ENCODE measurements at regions not wholly inside any gene's neighbourhood (a gene's known extent, or its start where the extent isn't known, plus 50 kb on each side); places are given as distances from the start of the nearest gene placed in this dataset.

- DNase-seq: no peak
- Mint-ChIP-seq H3K36me3 (no peaks in the 10 kb centered on the region), H3K4me3 (no peak overlapping the region), H3K27ac (no peak overlapping the region), H3K27me3 (peaks cover 13% of the 10 kb centered on the region), H3K9me3 (no peaks in the 10 kb centered on the region), H3K4me1 (peaks cover 13% of the 10 kb centered on the region)
Observed at GRCh38 chr2:128368437-128369107, 49.9 kb upstream of the HS6ST1 start.

GRCh38 chr2:128369108-128369555, 50.5 kb upstream of the HS6ST1 start:
- Mint-ChIP-seq H3K9me3 (no peaks in the 10 kb centered on the region), H3K4me1 (peaks cover 13% of the 10 kb centered on the region), H3K4me3 (no peak overlapping the region), H3K36me3 (no peaks in the 10 kb centered on the region), H3K27ac (no peak overlapping the region), H3K27me3 (peaks cover 13% of the 10 kb centered on the region)
- no peak for DNase-seq

- Mint-ChIP-seq H3K27ac (no peak overlapping the region), H3K9me3 (no peaks in the 10 kb centered on the region), H3K4me1 (peaks cover 13% of the 10 kb centered on the region), H3K27me3 (peaks cover 13% of the 10 kb centered on the region), H3K36me3 (no peaks in the 10 kb centered on the region), H3K4me3 (no peak overlapping the region)
- DNase-seq: no peak
Observed at GRCh38 chr2:128369602-128370467, 51.2 kb upstream of the HS6ST1 start.

- Mint-ChIP-seq H3K27me3 (peaks cover 10% of the 10 kb centered on the region), H3K9me3 (no peaks in the 10 kb centered on the region), H3K4me3 (no peak overlapping the region), H3K4me1 (peaks cover 13% of the 10 kb centered on the region), H3K36me3 (no peaks in the 10 kb centered on the region), H3K27ac (no peak overlapping the region)
- no peak for DNase-seq
Observed at GRCh38 chr2:128370468-128371247, 52.0 kb upstream of the HS6ST1 start.

- no peaks in the 10 kb centered on the region for H3K9me3 Mint-ChIP-seq
- DNase-seq: no peak
- H3K4me3 Mint-ChIP-seq: no peak overlapping the region
- H3K36me3 Mint-ChIP-seq: no peaks in the 10 kb centered on the region
- peaks cover 10% of the 10 kb centered on the region for H3K27me3 Mint-ChIP-seq
- peaks cover 13% of the 10 kb centered on the region for H3K4me1 Mint-ChIP-seq
- H3K27ac Mint-ChIP-seq: no peak overlapping the region
Observed at GRCh38 chr2:128371248-128371630, 52.6 kb upstream of the HS6ST1 start.

- Mint-ChIP-seq H3K27me3 (peaks cover 10% of the 10 kb centered on the region), H3K9me3 (no peaks in the 10 kb centered on the region), H3K36me3 (no peaks in the 10 kb centered on the region), H3K27ac (no peak overlapping the region), H3K4me3 (no peak overlapping the region), H3K4me1 (peaks cover 13% of the 10 kb centered on the region)
- DNase-seq: no peak
Observed at GRCh38 chr2:128371648-128372345, 53.1 kb upstream of the HS6ST1 start.

GRCh38 chr2:128372621-128373341, 54.1 kb upstream of the HS6ST1 start:
- Mint-ChIP-seq H3K4me3 (no peak overlapping the region), H3K27me3 (peaks cover 11% of the 10 kb centered on the region), H3K27ac (peak overlapping the region; percentile 72), H3K36me3 (no peaks in the 10 kb centered on the region), H3K4me1 (peaks cover 13% of the 10 kb centered on the region), H3K9me3 (no peaks in the 10 kb centered on the region)
- DNase-seq: peak; percentile 52

- no peak for DNase-seq
- Mint-ChIP-seq H3K4me3 (no peak overlapping the region), H3K27ac (no peak overlapping the region), H3K4me1 (peaks cover 13% of the 10 kb centered on the region), H3K27me3 (peaks cover 18% of the 10 kb centered on the region), H3K36me3 (no peaks in the 10 kb centered on the region), H3K9me3 (no peaks in the 10 kb centered on the region)
Observed at GRCh38 chr2:128373451-128374000, 54.9 kb upstream of the HS6ST1 start.

- Mint-ChIP-seq H3K27me3 (peaks cover 18% of the 10 kb centered on the region), H3K9me3 (no peaks in the 10 kb centered on the region), H3K4me1 (peaks cover 13% of the 10 kb centered on the region), H3K27ac (no peak overlapping the region), H3K36me3 (no peaks in the 10 kb centered on the region), H3K4me3 (no peak overlapping the region)
- no peak for DNase-seq
Observed at GRCh38 chr2:128374001-128374710, 55.5 kb upstream of the HS6ST1 start.

- no peak for DNase-seq
- H3K27me3 Mint-ChIP-seq: peaks cover 18% of the 10 kb centered on the region
- H3K4me3 Mint-ChIP-seq: no peak overlapping the region
- H3K9me3 Mint-ChIP-seq: no peaks in the 10 kb centered on the region
- H3K27ac Mint-ChIP-seq: no peak overlapping the region
- peaks cover 13% of the 10 kb centered on the region for H3K4me1 Mint-ChIP-seq
- no peaks in the 10 kb centered on the region for H3K36me3 Mint-ChIP-seq
Observed at GRCh38 chr2:128374711-128375413, 56.2 kb upstream of the HS6ST1 start.

- Mint-ChIP-seq H3K9me3 (no peaks in the 10 kb centered on the region), H3K36me3 (no peaks in the 10 kb centered on the region), H3K27ac (no peak overlapping the region), H3K27me3 (peaks cover 18% of the 10 kb centered on the region), H3K4me3 (no peak overlapping the region), H3K4me1 (peaks cover 13% of the 10 kb centered on the region)
- DNase-seq: no peak
Observed at GRCh38 chr2:128375454-128375853, 56.8 kb upstream of the HS6ST1 start.

- peaks cover 18% of the 10 kb centered on the region for H3K27me3 Mint-ChIP-seq
- DNase-seq: no peak
Observed at GRCh38 chr2:128376241-128377041, 57.8 kb upstream of the HS6ST1 start.

More at GRCh38 chr2:128376241-128377041, 57.8 kb upstream of the HS6ST1 start:
- H3K9me3 Mint-ChIP-seq: no peaks in the 10 kb centered on the region
- H3K36me3 Mint-ChIP-seq: no peaks in the 10 kb centered on the region
- H3K4me3 Mint-ChIP-seq: no peak overlapping the region
- H3K4me1 Mint-ChIP-seq: peaks cover 13% of the 10 kb centered on the region
- no peak overlapping the region for H3K27ac Mint-ChIP-seq

All from activated naive CD8-positive, alpha-beta T cell treated with anti-CD3 and anti-CD28 coated beads for 36 hours (primary cell).